SK-N-SH treated with all-trans-retinoic acid at 6 μM for 48 hours (cell line): ENCODE measurements at regions not wholly inside any gene's neighbourhood (a gene's known extent, or its start where the extent isn't known, plus 50 kb on each side); places are given as distances from the start of the nearest gene placed in this dataset.

Experiments
- ARNTL ChIP-seq: fragments of 450-650 bp; formaldehyde crosslinking; IDR thresholded peaks from 2 replicates; pipeline ENCODE4 v1.5.0; 2020; ENCODE audit warnings: low read depth, mild to moderate bottlenecking, moderate library complexity, borderline replicate concordance
- BACH2 ChIP-seq: fragments of 250-450 bp; sonication (Bioruptor Pico); IDR thresholded peaks from 2 replicates; pipeline ENCODE4 v1.9.0; 2021; ENCODE audit warnings: mild to moderate bottlenecking, borderline replicate concordance
- GLIS3 ChIP-seq: fragments of 250-450 bp; sonication (Bioruptor Pico); IDR thresholded peaks from 2 replicates; pipeline ENCODE4 v1.5.0; 2020; ENCODE audit warnings: mild to moderate bottlenecking, moderate library complexity
- RARB ChIP-seq: fragments of 250-450 bp; sonication (Bioruptor Pico); IDR thresholded peaks from 2 replicates; pipeline ENCODE4 v1.8.0; 2021; ENCODE audit warnings: mild to moderate bottlenecking, moderate library complexity
- TOX ChIP-seq: fragments of 250-450 bp; sonication (Bioruptor Pico); IDR thresholded peaks from 2 replicates; pipeline ENCODE4 v1.8.0; 2021; ENCODE audit warnings: mild to moderate bottlenecking, moderate library complexity, borderline replicate concordance
- TSHZ2 ChIP-seq: fragments of 250-450 bp; sonication (Bioruptor Pico); IDR thresholded peaks from 2 replicates; pipeline ENCODE4 v1.5.0; 2020; ENCODE audit warnings: mild to moderate bottlenecking, moderate library complexity
- ZC3H10 ChIP-seq: fragments of 250-450 bp; sonication (Bioruptor Pico); IDR thresholded peaks from 2 replicates; pipeline ENCODE4 v1.5.1; 2021; ENCODE audit warnings: mild to moderate bottlenecking, moderate library complexity
- ZFP3 ChIP-seq: fragments of 250-450 bp; sonication (Bioruptor Pico); IDR thresholded peaks from 2 replicates; pipeline ENCODE4 v1.5.0; 2020; ENCODE audit warnings: mild to moderate bottlenecking, moderate library complexity
- ZFP30 ChIP-seq: fragments of 450-650 bp; formaldehyde crosslinking; IDR thresholded peaks from 2 replicates; pipeline ENCODE4 v1.5.0; 2022; ENCODE audit warnings: mild to moderate bottlenecking, moderate library complexity
- ZNF565 ChIP-seq: fragments of 450-650 bp; formaldehyde crosslinking; conservative IDR thresholded peaks from 2 replicates; pipeline ENCODE4 v1.5.0; 2020; ENCODE audit warnings: low read depth, mild to moderate bottlenecking, moderate library complexity
- ZNF8 ChIP-seq: fragments of 450-650 bp; formaldehyde crosslinking; IDR thresholded peaks from 2 replicates; pipeline ENCODE4 v1.5.0; 2020; ENCODE audit warnings: mild to moderate bottlenecking, moderate library complexity
- TF ChIP-seq, protein P1 (sequence below): fragments of 250-450 bp; sonication (Bioruptor Pico); IDR thresholded peaks from 2 replicates; pipeline ENCODE4 v1.5.1; 2020; ENCODE audit warnings: low read depth, mild to moderate bottlenecking, moderate library complexity
- TF ChIP-seq, protein P2 (sequence below): fragments of 250-450 bp; sonication (Bioruptor Pico); IDR thresholded peaks from 2 replicates; pipeline ENCODE4 v1.5.1; 2021; ENCODE audit warnings: mild to moderate bottlenecking, moderate library complexity
- TF ChIP-seq, protein P3 (sequence below): fragments of 250-450 bp; sonication (Bioruptor Pico); IDR thresholded peaks from 2 replicates; pipeline ENCODE4 v1.8.0; 2020; ENCODE audit warnings: mild to moderate bottlenecking, moderate library complexity, borderline replicate concordance

GRCh38 chr12:126910570-126910969 is 1356.4 kb upstream of the TMEM132C start:
- TF ChIP-seq, protein P1, sequence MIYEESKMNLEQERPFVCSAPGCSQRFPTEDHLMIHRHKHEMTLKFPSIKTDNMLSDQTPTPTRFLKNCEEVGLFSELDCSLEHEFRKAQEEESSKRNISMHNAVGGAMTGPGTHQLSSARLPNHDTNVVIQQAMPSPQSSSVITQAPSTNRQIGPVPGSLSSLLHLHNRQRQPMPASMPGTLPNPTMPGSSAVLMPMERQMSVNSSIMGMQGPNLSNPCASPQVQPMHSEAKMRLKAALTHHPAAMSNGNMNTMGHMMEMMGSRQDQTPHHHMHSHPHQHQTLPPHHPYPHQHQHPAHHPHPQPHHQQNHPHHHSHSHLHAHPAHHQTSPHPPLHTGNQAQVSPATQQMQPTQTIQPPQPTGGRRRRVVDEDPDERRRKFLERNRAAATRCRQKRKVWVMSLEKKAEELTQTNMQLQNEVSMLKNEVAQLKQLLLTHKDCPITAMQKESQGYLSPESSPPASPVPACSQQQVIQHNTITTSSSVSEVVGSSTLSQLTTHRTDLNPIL (CRISPR knock-in tag), result no peak
- TF ChIP-seq ZFP3 (CRISPR knock-in tag) (no peak), RARB (no peak), BACH2 (no peak), TSHZ2 (CRISPR knock-in tag) (no peak), ZFP30 (no peak), GLIS3 (CRISPR knock-in tag) (no peak), ZNF8 (CRISPR knock-in tag) (no peak), ZC3H10 (CRISPR knock-in tag) (no peak), ARNTL (no peak), TOX (CRISPR knock-in tag) (no peak), ZNF565 (CRISPR knock-in tag) (no peak)
- TF ChIP-seq, protein P2, sequence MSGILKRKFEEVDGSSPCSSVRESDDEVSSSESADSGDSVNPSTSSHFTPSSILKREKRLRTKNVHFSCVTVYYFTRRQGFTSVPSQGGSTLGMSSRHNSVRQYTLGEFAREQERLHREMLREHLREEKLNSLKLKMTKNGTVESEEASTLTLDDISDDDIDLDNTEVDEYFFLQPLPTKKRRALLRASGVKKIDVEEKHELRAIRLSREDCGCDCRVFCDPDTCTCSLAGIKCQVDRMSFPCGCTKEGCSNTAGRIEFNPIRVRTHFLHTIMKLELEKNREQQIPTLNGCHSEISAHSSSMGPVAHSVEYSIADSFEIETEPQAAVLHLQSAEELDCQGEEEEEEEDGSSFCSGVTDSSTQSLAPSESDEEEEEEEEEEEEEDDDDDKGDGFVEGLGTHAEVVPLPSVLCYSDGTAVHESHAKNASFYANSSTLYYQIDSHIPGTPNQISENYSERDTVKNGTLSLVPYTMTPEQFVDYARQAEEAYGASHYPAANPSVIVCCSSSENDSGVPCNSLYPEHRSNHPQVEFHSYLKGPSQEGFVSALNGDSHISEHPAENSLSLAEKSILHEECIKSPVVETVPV, result no peak
- TF ChIP-seq, protein P3, sequence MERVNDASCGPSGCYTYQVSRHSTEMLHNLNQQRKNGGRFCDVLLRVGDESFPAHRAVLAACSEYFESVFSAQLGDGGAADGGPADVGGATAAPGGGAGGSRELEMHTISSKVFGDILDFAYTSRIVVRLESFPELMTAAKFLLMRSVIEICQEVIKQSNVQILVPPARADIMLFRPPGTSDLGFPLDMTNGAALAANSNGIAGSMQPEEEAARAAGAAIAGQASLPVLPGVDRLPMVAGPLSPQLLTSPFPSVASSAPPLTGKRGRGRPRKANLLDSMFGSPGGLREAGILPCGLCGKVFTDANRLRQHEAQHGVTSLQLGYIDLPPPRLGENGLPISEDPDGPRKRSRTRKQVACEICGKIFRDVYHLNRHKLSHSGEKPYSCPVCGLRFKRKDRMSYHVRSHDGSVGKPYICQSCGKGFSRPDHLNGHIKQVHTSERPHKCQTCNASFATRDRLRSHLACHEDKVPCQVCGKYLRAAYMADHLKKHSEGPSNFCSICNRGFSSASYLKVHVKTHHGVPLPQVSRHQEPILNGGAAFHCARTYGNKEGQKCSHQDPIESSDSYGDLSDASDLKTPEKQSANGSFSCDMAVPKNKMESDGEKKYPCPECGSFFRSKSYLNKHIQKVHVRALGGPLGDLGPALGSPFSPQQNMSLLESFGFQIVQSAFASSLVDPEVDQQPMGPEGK (CRISPR knock-in tag), result no peak
